B cell (primary cell): ENCODE measurements at regions not wholly inside any gene's neighbourhood (a gene's known extent, or its start where the extent isn't known, plus 50 kb on each side); places are given as distances from the start of the nearest gene placed in this dataset.

ENCODE experiments used
- ATAC-seq: fragments of 200-7000 bp; cut with Tn5 transposase; one replicate; pipeline ENCODE4 v1.10.0; 2021; ENCODE audit warnings: low read depth, mild to moderate bottlenecking, moderate number of reproducible peaks, moderate library complexity
- CTCF ChIA-PET: fragments of 350-600 bp; sonication (Branson Sonifier 250); formaldehyde crosslinking; loops from one replicate; lab custom pipeline; 2021; ENCODE audit warnings: antibody characterized with exemption, inconsistent platforms; lab: Charles Lee
- POLR2A ChIA-PET: fragments of 350-600 bp; sonication (Branson Sonifier 250); formaldehyde crosslinking; loops from one replicate; lab custom pipeline; 2021; ENCODE audit warnings: antibody characterized with exemption; lab: Charles Lee
- DNase-seq: peaks from one replicate; pipeline ENCODE4 v3.0.0; 2013
- H2AFZ ChIP-seq: 2 replicates; pipeline ENCODE4 v1.6.1; 2012; ENCODE audit warnings: mild to moderate bottlenecking, low read depth, low read length; ENCODE audit not compliant: insufficient read depth, poor library complexity, severe bottlenecking
- H3K27ac ChIP-seq, 2 donors: 1 replicate in 1 of 2; 2 replicates in 1 of 2; pipeline ENCODE4 v1.5.1; 2012 to 2013; ENCODE audit warnings: low read length in 2 of 2, mild to moderate bottlenecking in 2 of 2, moderate library complexity in 1 of 2
- H3K27me3 ChIP-seq, 4 experiments: fragments of 200-600 bp in 1 of 4; sonication (generic) in 1 of 4; replicated peaks in 1 of 4; 1 replicate in 2 of 4; 2 replicates in 2 of 4; pipeline versions ENCODE4 v1.6.1 to v1.7.0; 2013 to 2016; ENCODE audit warnings: low read length in 3 of 4, mild to moderate bottlenecking in 2 of 4, mixed read lengths in 1 of 4, moderate library complexity in 1 of 4; ENCODE audit not compliant: insufficient read depth in 4 of 4, control insufficient read depth in 3 of 4; ENCODE audit errors: control extremely low read depth in 1 of 4
- H3K36me3 ChIP-seq, 2 experiments: replicated peaks in 1 of 2; 1 replicate in 1 of 2; 2 replicates in 1 of 2; pipeline versions ENCODE4 v1.6.1 to v1.7.1; 2013; ENCODE audit warnings: low read length in 1 of 2; ENCODE audit not compliant: insufficient read depth in 2 of 2, control insufficient read depth in 1 of 2; ENCODE audit errors: control extremely low read depth in 1 of 2, extremely low read depth in 1 of 2
- H3K4me1 ChIP-seq, 2 donors: fragments of 200-600 bp in 1 of 2; sonication (generic) in 1 of 2; 1 replicate in 1 of 2; 2 replicates in 1 of 2; pipeline versions ENCODE4 v1.5.1 to v1.6.1; 2013 to 2017; ENCODE audit warnings: low read length in 2 of 2; ENCODE audit not compliant: control insufficient read depth in 2 of 2, insufficient read depth in 2 of 2
- H3K4me2 ChIP-seq: replicated peaks from 2 replicates; pipeline ENCODE3; 2012; ENCODE audit warnings: mild to moderate bottlenecking, low read depth, low read length; ENCODE audit not compliant: poor library complexity, severe bottlenecking
- H3K4me3 ChIP-seq, 5 experiments: fragments of 200-600 bp in 1 of 5; sonication (generic) in 1 of 5; 1 replicate in 3 of 5; 2 replicates in 2 of 5; pipeline versions ENCODE4 v1.5.1 to v1.7.0; 2011 to 2016; ENCODE audit warnings: low read length in 4 of 5, mild to moderate bottlenecking in 4 of 5, low read depth in 2 of 5, control low read depth in 1 of 5, moderate library complexity in 1 of 5; ENCODE audit not compliant: insufficient read depth in 1 of 5; ENCODE audit errors: control extremely low read depth in 1 of 5, extremely low read depth in 1 of 5
- H3K79me2 ChIP-seq: fragments of 200-600 bp; sonication (generic); one replicate; pipeline ENCODE4 v1.6.0; 2016; ENCODE audit warnings: low read length; ENCODE audit not compliant: control insufficient read depth, insufficient read depth
- H3K9ac ChIP-seq: fragments of 200-600 bp; sonication (generic); 2 replicates; pipeline ENCODE4 v1.6.1; 2017; ENCODE audit warnings: mild to moderate bottlenecking, low read length, moderate library complexity
- H3K9me3 ChIP-seq, 3 donors: one replicate each; pipeline versions ENCODE4 v1.6.1 to v1.7.1; 2013; ENCODE audit warnings: low read length in 2 of 3; ENCODE audit not compliant: control insufficient read depth in 2 of 3, insufficient read depth in 1 of 3; ENCODE audit errors: control extremely low read depth in 1 of 3
- H4K20me1 ChIP-seq: 2 replicates; pipeline ENCODE4 v1.6.0; 2012; ENCODE audit warnings: mild to moderate bottlenecking, low read length; ENCODE audit not compliant: insufficient read depth, control insufficient read depth, poor library complexity, severe bottlenecking
- H3K27ac Mint-ChIP-seq: one replicate; pipeline ENCODE4 v1.8.0; 2021; ENCODE audit warnings: mixed read lengths
- H3K27me3 Mint-ChIP-seq: one replicate; pipeline ENCODE4 v1.8.0; 2021; ENCODE audit warnings: mixed read lengths
- H3K4me1 Mint-ChIP-seq: one replicate; pipeline ENCODE4 v1.8.0; 2021; ENCODE audit warnings: mixed read lengths
- H3K4me3 Mint-ChIP-seq: one replicate; pipeline ENCODE4 v1.8.0; 2021; ENCODE audit warnings: mixed read lengths
- H3K9me3 Mint-ChIP-seq: one replicate; pipeline ENCODE4 v1.8.0; 2022; ENCODE audit warnings: mixed read lengths; ENCODE audit not compliant: insufficient read depth
- EZH2 ChIP-seq: IDR thresholded peaks from 2 replicates; pipeline ENCODE4 v1.6.1; 2012; ENCODE audit warnings: borderline replicate concordance, low read depth, mild to moderate bottlenecking, moderate library complexity, low read length; ENCODE audit not compliant: insufficient read depth, poor library complexity, severe bottlenecking
- WGBS: methylation state at CpG from one replicate; pipeline ENCODE4 v1.1.5; 2013; ENCODE audit warnings: missing lambda C conversion rate; ENCODE audit not compliant: insufficient coverage; 5-methylcytosine and 5-hydroxymethylcytosine counted together
- intact Hi-C: fragments of 100-400 bp; cut with micrococcal nuclease; formaldehyde crosslinking; loops from one replicate; pipeline ENCODE4 v1.10.0; 2022
- TF ChIP-seq, protein P1 (sequence below): fragments of 200-600 bp; IDR thresholded peaks from one replicate; pipeline ENCODE4 v1.8.0; 2022; ENCODE audit warnings: antibody characterized with exemption, mild to moderate bottlenecking

DNA sequence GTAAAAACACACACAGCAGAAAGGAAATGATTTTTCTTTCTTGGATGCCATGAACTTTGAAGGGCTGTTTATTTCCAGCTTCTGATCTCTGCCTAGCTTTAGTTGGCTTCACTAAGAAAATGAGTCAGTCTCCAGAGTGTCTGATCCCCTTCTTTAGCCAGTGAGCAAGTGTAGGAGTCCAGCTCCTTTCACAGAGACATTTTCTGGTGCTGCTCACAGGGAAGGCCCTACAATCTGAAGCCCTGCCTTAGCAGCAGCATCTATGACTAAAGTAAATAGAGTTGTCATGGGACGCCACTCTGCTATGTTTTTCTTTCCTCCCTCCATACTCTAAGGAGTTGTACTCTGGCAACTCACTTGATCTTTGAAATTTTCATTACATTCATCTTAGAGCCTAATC, 103.5 kb downstream of the RPAP3 start:
- CTCF ChIA-PET: no interaction called here
- H4K20me1 ChIP-seq: no peaks in the 10 kb centered on the region
- DNase-seq: no peak
- ATAC-seq: no peak
- no peak overlapping the region for H3K4me3 Mint-ChIP-seq
- H2AFZ ChIP-seq: no peak overlapping the region
- no peak overlapping the region for H3K27ac Mint-ChIP-seq
- no peaks in the 10 kb centered on the region for H3K4me1 ChIP-seq
- no peak overlapping the region for H3K4me2 ChIP-seq
- no peaks in the 10 kb centered on the region for H3K27me3 ChIP-seq
- intact Hi-C loops: no loop called here
- no peaks in the 10 kb centered on the region for H3K36me3 ChIP-seq
- WGBS: no CpG with 5 or more reads among the region's 1 CpG
- POLR2A ChIA-PET: no interaction called here
- H3K9ac ChIP-seq: no peak overlapping the region
- H3K79me2 ChIP-seq: no peaks in the 10 kb centered on the region
- peaks cover 0 to 16% (median 7%) of the 10 kb centered on the region in 3 donors for H3K9me3 ChIP-seq
- H3K27me3 Mint-ChIP-seq: no peaks in the 10 kb centered on the region
- no peak for TF ChIP-seq EZH2
- no peak overlapping the region for H3K4me3 ChIP-seq
- H3K4me1 Mint-ChIP-seq: no peaks in the 10 kb centered on the region
- no peak overlapping the region for H3K27ac ChIP-seq
- peaks cover 5% of the 10 kb centered on the region for H3K9me3 Mint-ChIP-seq

DNA sequence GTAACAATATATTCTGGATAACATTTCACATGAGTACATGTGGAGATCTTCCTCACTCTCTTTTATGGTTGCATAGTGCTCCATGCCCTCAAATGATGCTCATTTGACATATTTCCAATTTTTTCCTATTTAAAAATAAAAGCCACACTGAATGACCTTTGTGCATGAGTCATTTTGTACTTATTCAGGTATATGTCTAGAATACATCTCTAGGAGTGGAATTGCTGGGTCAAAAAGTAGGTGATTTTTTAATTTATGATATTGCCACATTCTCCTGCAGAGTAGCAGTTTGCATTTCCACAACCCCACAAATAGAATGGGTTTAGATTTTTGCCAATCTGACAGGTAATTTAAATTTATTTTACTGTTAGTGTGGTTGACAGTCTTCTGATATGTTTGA, 104.8 kb downstream of the RPAP3 start:
- ATAC-seq: no peak
- H4K20me1 ChIP-seq: no peaks in the 10 kb centered on the region
- no peak overlapping the region for H3K4me2 ChIP-seq
- CTCF ChIA-PET: no interaction called here
- DNase-seq: no peak
- no peak overlapping the region for H3K4me3 Mint-ChIP-seq
- H3K27me3 Mint-ChIP-seq: no peaks in the 10 kb centered on the region
- no peaks in the 10 kb centered on the region for H3K9me3 Mint-ChIP-seq
- peaks cover 0 to 11% (median 4%) of the 10 kb centered on the region in 3 donors for H3K9me3 ChIP-seq
- POLR2A ChIA-PET: no interaction called here
- H3K27ac ChIP-seq: no peak overlapping the region
- H3K27me3 ChIP-seq: no peaks in the 10 kb centered on the region
- no peak overlapping the region for H3K4me3 ChIP-seq
- no peak overlapping the region for H3K27ac Mint-ChIP-seq
- TF ChIP-seq, protein P1, sequence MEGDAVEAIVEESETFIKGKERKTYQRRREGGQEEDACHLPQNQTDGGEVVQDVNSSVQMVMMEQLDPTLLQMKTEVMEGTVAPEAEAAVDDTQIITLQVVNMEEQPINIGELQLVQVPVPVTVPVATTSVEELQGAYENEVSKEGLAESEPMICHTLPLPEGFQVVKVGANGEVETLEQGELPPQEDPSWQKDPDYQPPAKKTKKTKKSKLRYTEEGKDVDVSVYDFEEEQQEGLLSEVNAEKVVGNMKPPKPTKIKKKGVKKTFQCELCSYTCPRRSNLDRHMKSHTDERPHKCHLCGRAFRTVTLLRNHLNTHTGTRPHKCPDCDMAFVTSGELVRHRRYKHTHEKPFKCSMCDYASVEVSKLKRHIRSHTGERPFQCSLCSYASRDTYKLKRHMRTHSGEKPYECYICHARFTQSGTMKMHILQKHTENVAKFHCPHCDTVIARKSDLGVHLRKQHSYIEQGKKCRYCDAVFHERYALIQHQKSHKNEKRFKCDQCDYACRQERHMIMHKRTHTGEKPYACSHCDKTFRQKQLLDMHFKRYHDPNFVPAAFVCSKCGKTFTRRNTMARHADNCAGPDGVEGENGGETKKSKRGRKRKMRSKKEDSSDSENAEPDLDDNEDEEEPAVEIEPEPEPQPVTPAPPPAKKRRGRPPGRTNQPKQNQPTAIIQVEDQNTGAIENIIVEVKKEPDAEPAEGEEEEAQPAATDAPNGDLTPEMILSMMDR: no peak
- no peak for TF ChIP-seq EZH2
- H3K36me3 ChIP-seq: no peaks in the 10 kb centered on the region
- H3K4me1 Mint-ChIP-seq: no peaks in the 10 kb centered on the region
- no peak overlapping the region for H2AFZ ChIP-seq
- no peaks in the 10 kb centered on the region for H3K79me2 ChIP-seq
- no peaks in the 10 kb centered on the region for H3K4me1 ChIP-seq
- intact Hi-C loops: no loop called here
- H3K9ac ChIP-seq: no peak overlapping the region
